ENCODE measurements at regions not wholly inside any gene's neighbourhood (a gene's known extent, or its start where the extent isn't known, plus 50 kb on each side); places are given as distances from the start of the nearest gene placed in this dataset.

DNA sequence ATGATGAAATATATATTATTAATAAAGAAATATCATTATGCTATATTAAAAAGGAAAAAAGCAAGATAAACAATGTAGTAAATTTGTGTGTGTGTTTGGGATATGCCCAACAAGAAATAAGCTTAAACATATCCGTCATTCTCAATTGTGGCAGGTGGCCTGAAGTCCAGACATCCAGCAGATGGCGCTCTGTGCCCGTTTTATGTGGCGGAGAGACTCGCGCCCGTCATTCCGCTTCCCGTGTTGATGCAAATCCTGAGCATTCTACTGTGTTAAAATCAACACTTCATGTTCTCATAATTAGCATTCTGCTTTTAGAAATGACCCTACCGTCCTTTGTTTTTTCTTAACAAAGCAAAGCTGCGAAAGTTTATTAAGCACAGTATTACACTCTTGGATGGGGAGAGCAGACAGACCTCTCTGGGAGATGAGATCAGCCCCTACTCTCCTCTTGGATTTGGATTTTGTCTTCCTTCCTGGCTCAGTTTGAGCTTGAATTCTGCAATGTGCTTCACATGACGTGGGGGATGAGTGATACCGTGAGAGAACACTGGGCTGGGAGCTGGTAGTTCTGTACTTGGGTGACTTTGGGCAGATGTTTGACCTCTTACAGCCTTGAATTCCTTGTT is 125.8 kb downstream of the MCHR2 start:
- no peaks in the 10 kb centered on the region for H3K36me3 ChIP-seq (ENCODE audit: insufficient read depth, low read length)
- peak overlapping the region; percentile 25; the same call in 1 of the 2 replicates for H3K4me3 ChIP-seq (ENCODE audit: low read depth, low read length)
- H3K27me3 ChIP-seq (ENCODE audit: insufficient read depth, low read length) = peaks cover 54% of the 10 kb centered on the region
- no peak overlapping the region for H3K27ac ChIP-seq (ENCODE audit: low read depth, low read length)
- no peaks in the 10 kb centered on the region for H3K4me1 ChIP-seq (ENCODE audit: control insufficient read depth, insufficient read depth, low read length, unreplicated experiment)
- H3K79me2 ChIP-seq (ENCODE audit: control insufficient read depth, insufficient read depth, low read length, unreplicated experiment) = no peaks in the 10 kb centered on the region
- no peak overlapping the region for H2AFZ ChIP-seq (ENCODE audit: low read length, unreplicated experiment)

Data from ACC112 (cell line).